ENCODE measurements at regions not wholly inside any gene's neighbourhood (a gene's known extent, or its start where the extent isn't known, plus 50 kb on each side); places are given as distances from the start of the nearest gene placed in this dataset.

DNA sequence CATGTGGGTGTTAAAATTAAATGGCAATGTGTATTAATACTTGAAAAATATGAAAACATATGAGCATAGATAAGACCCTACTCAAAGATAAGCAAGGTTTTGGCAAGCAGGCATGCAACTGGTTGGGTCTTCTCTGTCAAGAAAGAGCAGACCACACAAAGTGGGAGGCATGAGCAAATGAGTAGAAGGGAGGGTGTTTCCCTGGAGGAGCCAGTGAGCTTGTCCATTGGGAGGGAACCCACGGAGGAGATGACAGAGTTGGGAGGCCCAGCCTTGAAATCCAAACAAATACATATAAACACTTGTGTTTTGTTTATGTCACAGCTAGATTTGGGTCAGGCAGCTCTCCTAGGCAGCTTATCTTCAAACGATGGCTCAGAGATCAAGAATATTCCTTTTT is 134.5 kb upstream of the CXCL12 start:
- TF ChIP-seq, protein P1, sequence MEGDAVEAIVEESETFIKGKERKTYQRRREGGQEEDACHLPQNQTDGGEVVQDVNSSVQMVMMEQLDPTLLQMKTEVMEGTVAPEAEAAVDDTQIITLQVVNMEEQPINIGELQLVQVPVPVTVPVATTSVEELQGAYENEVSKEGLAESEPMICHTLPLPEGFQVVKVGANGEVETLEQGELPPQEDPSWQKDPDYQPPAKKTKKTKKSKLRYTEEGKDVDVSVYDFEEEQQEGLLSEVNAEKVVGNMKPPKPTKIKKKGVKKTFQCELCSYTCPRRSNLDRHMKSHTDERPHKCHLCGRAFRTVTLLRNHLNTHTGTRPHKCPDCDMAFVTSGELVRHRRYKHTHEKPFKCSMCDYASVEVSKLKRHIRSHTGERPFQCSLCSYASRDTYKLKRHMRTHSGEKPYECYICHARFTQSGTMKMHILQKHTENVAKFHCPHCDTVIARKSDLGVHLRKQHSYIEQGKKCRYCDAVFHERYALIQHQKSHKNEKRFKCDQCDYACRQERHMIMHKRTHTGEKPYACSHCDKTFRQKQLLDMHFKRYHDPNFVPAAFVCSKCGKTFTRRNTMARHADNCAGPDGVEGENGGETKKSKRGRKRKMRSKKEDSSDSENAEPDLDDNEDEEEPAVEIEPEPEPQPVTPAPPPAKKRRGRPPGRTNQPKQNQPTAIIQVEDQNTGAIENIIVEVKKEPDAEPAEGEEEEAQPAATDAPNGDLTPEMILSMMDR (IDR thresholded peaks at IDR 0.05), result no peak

DNA sequence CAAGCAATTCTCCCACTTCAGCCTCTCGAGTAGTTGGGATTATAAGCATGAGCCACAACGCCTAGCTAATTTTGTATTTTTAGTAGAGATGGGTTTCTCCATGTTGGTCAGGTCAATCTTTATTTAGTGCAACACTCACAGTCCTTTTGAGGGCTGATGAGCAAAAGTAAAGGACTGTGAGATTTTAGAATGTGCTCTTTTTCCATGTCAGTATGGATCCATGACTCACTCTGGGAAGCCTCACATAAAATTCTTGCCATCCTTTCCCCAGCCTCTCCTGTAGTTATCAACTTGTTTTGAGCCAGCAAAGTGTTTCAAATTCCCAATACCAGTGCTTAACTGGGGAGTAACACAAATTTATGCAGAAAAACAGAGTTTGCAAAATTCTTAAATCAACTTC is 135.8 kb upstream of the CXCL12 start:
- TF ChIP-seq, protein P1 (IDR thresholded peaks at IDR 0.05), result no peak

DNA sequence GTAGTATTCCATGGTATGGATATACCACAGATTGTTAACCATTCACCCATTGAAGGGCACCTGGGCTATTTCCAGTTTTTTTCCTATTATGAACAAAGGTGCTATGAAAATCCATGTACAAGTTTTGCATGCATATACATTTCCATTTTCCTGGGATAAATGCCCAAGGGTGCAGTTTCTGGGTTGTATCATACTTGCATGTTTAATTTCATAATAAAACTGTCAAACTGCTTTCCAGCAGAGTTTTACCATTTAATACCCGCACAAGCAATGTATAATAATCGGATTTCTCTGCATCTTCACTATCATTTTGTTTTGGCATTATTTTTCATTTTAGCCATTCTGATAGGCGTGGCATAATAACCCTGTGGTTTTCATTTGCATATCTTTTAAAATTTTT is 154.3 kb upstream of the CXCL12 start:
- TF ChIP-seq, protein P1 (IDR thresholded peaks at IDR 0.05), result no peak

DNA sequence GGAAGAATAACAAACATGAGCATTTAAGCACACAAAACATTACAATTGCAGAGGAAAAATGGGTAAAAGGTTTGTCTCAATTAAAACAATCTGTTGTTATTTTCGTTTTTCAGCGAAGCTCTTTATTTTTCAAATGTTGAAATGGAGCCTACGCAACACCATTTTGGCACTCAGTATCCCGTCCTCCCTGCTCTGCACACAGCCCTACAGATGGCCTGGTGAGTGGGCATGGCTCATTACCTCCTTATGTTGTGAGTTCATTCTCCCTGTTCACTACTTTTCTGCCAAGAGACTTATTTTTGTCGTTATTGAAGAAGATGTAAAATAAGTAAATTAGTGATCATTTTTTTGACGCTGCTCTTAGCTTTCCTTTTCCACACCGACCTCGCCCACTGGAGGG is 167.8 kb upstream of the CXCL12 start:
- TF ChIP-seq, protein P1 (IDR thresholded peaks at IDR 0.05), result no peak

DNA sequence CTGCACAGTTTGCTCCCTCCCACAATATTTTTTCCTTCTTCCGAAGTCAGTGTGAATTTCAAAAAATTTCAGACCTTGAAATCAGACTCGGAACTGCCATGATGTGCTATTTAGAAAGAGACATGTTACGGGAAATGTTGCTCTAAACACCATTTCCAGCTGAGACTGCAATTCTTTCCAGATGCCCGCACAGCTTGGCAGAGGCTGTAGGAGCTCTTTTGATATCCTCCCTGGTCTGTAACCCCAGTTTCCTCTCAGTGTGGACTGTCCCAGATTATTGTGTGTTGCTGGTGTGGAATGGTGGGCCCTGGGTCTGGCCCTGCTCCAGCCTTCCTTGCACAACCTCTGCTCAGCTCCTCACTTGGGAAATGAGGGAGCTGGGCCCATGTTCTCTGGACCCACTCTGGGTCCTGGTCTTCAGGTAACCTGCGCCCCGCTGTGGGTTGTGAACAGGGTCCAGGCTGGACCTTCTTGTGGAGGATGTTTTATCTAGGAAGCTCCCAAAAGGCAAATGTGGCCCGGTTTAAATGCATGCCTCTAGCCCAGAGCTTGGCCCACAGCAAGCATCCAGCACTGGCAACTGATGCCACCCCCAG is 172.8 kb upstream of the CXCL12 start:
- TF ChIP-seq, protein P1 (IDR thresholded peaks at IDR 0.05), result no peak

DNA sequence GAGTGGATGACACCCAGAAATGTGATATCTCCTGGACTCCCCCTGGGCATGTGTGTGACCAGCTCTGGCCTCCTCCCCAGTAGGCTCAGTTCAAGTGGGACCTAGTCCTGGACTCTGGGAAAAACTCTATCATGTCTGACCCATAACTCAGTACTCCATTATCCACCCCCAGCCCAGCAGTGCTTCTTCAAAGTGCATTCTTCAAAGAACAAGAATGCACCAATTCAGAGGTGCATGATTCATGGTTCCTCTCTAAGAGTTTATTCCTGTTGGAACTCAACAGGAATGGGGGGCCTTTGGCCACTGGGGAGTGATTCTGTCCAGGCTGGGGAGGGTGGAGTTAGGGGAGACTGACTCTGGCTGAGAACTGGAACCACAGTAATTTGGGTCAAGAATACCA is 173.6 kb upstream of the CXCL12 start:
- TF ChIP-seq, protein P1 (IDR thresholded peaks at IDR 0.05), result no peak

DNA sequence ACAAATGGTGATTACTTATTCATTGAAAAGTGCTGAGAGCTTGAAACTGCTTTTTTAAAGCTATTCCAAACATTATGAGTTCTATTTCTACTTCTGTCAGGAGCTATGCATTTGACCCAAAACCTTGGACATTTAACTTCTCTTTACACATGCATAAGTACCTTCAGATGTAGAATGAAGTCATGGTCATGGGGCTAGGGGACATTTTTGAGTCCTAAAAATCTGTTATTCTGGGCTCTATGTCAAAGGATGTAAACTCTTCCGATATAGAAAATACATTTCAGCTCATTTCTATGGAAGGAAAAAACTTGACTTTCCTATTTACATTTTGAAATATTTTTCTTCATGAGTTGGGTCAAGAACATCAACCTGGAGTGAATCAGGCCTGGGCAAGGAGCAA is 179.5 kb upstream of the CXCL12 start:
- TF ChIP-seq, protein P1 (IDR thresholded peaks at IDR 0.05), result no peak

DNA sequence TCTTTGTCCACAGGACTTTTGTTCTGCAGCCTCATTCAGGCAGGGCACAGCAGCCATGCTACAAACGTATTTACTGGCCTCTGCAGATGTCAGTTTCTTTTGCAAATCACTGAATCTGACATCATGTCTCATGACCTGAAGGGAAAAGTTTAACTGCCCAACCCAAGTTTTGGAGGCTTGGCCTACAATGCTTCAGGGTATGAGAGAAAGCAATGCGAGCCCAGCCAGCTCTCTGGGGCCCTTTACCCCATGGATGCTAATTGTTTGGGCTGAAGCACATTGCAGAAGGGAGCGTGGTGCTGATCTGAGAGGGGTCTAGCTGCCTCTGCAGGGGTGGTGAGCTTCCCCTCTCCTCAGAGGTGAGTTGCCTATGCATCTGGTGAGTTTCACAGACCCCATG is 179.9 kb upstream of the CXCL12 start:
- TF ChIP-seq, protein P1 (IDR thresholded peaks at IDR 0.05), result no peak

All from LNCAP (cell line).